HCT116 (cell line): ENCODE measurements at regions not wholly inside any gene's neighbourhood (a gene's known extent, or its start where the extent isn't known, plus 50 kb on each side); places are given as distances from the start of the nearest gene placed in this dataset.

Source experiments
- ATAC-seq: fragments of 200-7000 bp; cut with Tn5 transposase; 2 replicates; pipeline ENCODE4 v1.9.1; 2020; ENCODE audit warnings: mild to moderate bottlenecking, moderate library complexity
- BruUV-seq: library from RNA; stranded (reverse); fragments of 400-500 nt; replicated peaks from 2 replicates; lab custom pipeline; 2021; lab: Mats Ljungman, UMichigan
- CTCF ChIA-PET: fragments of 300-600 bp; sonication (Branson Sonifier 250); formaldehyde crosslinking; loops from one replicate; lab custom pipeline; 2021; ENCODE audit warnings: antibody characterized with exemption; lab: Charles Lee
- POLR2A ChIA-PET: fragments of 300-600, 350-600 bp; sonication (Branson Sonifier 250); formaldehyde crosslinking; loops from one replicate; lab custom pipeline; 2021; ENCODE audit warnings: antibody characterized with exemption; lab: Charles Lee
- RAD21 ChIA-PET, 2 experiments: fragments of 300-600 bp; sonication (Branson Sonifier 250); formaldehyde crosslinking; loops; one replicate each; lab custom pipeline; 2023; ENCODE audit warnings: low total read pairs in 2 of 2; ENCODE audit not compliant: uncharacterized antibody in 2 of 2, unreplicated experiment in 2 of 2, low non-redundant PET in 1 of 2; lab: Charles Lee
- DNase-seq: peaks from one replicate; pipeline ENCODE4 v3.0.0-alpha.2; 2010; ENCODE audit warnings: low read depth, low spot score
- H2AFZ ChIP-seq: fragments of 200-600 bp; shearing (Covaris generic), sonication (generic); 2 replicates; pipeline ENCODE4 v1.6.1; 2017; ENCODE audit warnings: low read depth, mixed run types, mixed read lengths, antibody characterized with exemption, low read length; ENCODE audit not compliant: poor library complexity, severe bottlenecking
- H3K27ac ChIP-seq: 2 replicates; pipeline ENCODE4 v1.5.1; 2012; ENCODE audit warnings: low read depth, low read length
- H3K27me3 ChIP-seq: fragments of 200-600 bp; sonication (generic); 2 replicates; pipeline ENCODE4 v1.6.1; 2016; ENCODE audit warnings: mixed run types, low read length, mixed read lengths; ENCODE audit not compliant: insufficient read depth
- H3K36me3 ChIP-seq, 2 experiments: fragments of 200-500 bp in 1 of 2; fragments of 200-600 bp in 1 of 2; sonication (Bioruptor generic) in 1 of 2; sonication (generic) in 1 of 2; 2 replicates each; pipeline versions ENCODE4 v1.5.1 to v1.6.1; 2014 to 2016; ENCODE audit warnings: low read length in 2 of 2, inconsistent platforms in 1 of 2, mixed read lengths in 1 of 2, mixed run types in 1 of 2; ENCODE audit not compliant: insufficient read depth in 2 of 2, control insufficient read depth in 1 of 2
- H3K4me1 ChIP-seq, 2 experiments: fragments of 200-600 bp in 1 of 2; sonication (generic) in 1 of 2; 2 replicates each; pipeline versions ENCODE4 v1.5.1 to v1.6.1; 2012 to 2017; ENCODE audit warnings: low read length in 2 of 2, inconsistent platforms in 1 of 2, mild to moderate bottlenecking in 1 of 2, mixed read lengths in 1 of 2, mixed run types in 1 of 2, moderate library complexity in 1 of 2; ENCODE audit not compliant: insufficient read depth in 2 of 2, control insufficient read depth in 1 of 2
- H3K4me2 ChIP-seq: fragments of 200-600 bp; sonication (generic); 2 replicates; pipeline ENCODE4 v1.6.1; 2017; ENCODE audit warnings: mixed run types, low read length, mixed read lengths
- H3K4me3 ChIP-seq, 2 experiments: fragments of 200-600 bp in 1 of 2; sonication (generic) in 1 of 2; replicated peaks in 1 of 2; 2 replicates each; pipeline ENCODE4 v1.5.1; 2011 to 2016; ENCODE audit warnings: low read length in 2 of 2, control low read depth in 1 of 2, low read depth in 1 of 2, mild to moderate bottlenecking in 1 of 2, mixed read lengths in 1 of 2, mixed run types in 1 of 2
- H3K79me2 ChIP-seq: fragments of 200-600 bp; sonication (generic); 2 replicates; pipeline ENCODE4 v1.6.1; 2017; ENCODE audit warnings: mild to moderate bottlenecking, mixed run types, low read length, moderate library complexity, mixed read lengths; ENCODE audit not compliant: insufficient read depth
- H3K9ac ChIP-seq: fragments of 200-600 bp; sonication (generic); 2 replicates; pipeline ENCODE4 v1.6.1; 2016; ENCODE audit warnings: low read length, mixed read lengths
- H3K9me2 ChIP-seq: fragments of 200-600 bp; sonication (generic), shearing (Covaris generic); 2 replicates; pipeline ENCODE4 v1.6.1; 2017; ENCODE audit warnings: mixed run types, mild to moderate bottlenecking, moderate library complexity; ENCODE audit not compliant: insufficient read depth
- H3K9me3 ChIP-seq, 2 experiments: fragments of 200-500 bp in 1 of 2; fragments of 200-600 bp in 1 of 2; sonication (Bioruptor generic) in 1 of 2; sonication (generic) in 1 of 2; 2 replicates each; pipeline ENCODE4 v1.6.1; 2014 to 2017; ENCODE audit warnings: low read length in 2 of 2, mixed read lengths in 2 of 2, inconsistent platforms in 1 of 2, low read depth in 1 of 2, mild to moderate bottlenecking in 1 of 2, mixed run types in 1 of 2, moderate library complexity in 1 of 2; ENCODE audit not compliant: control insufficient read depth in 1 of 2, insufficient read depth in 1 of 2
- H4K20me1 ChIP-seq: fragments of 200-600 bp; sonication (generic), shearing (Covaris generic); 2 replicates; pipeline ENCODE4 v1.6.1; 2017; ENCODE audit warnings: mixed run types, mild to moderate bottlenecking, moderate library complexity; ENCODE audit not compliant: insufficient read depth
- CBX3 ChIP-seq: IDR thresholded peaks from 2 replicates; pipeline ENCODE4 v1.6.1; 2012; ENCODE audit warnings: low read depth
- ELF1 ChIP-seq: IDR thresholded peaks from 2 replicates; pipeline ENCODE4 v1.6.1; 2012; ENCODE audit warnings: low read depth, borderline replicate concordance
- EZH2 ChIP-seq: fragments of 200-600 bp; sonication (generic); IDR thresholded peaks from 2 replicates; pipeline ENCODE4 v1.6.1; 2017; ENCODE audit warnings: antibody characterized with exemption, mixed run types
- EZH2phosphoT487 ChIP-seq: fragments of 200-600 bp; IDR thresholded peaks from 2 replicates; pipeline ENCODE4 v1.6.1; 2018; ENCODE audit warnings: antibody characterized with exemption, borderline replicate concordance
- FOSL1 ChIP-seq: IDR thresholded peaks from 2 replicates; pipeline ENCODE4 v1.6.1; 2012; ENCODE audit warnings: low read depth
- POLR2A ChIP-seq: IDR thresholded peaks from 2 replicates; pipeline ENCODE4 v1.7.0; 2011; ENCODE audit warnings: borderline replicate concordance; ENCODE audit not compliant: insufficient read depth, insufficient read length; ENCODE audit errors: extremely low read depth
- POLR2AphosphoS5 ChIP-seq: IDR thresholded peaks from 2 replicates; pipeline ENCODE4 v1.6.1; 2011; ENCODE audit warnings: mild to moderate bottlenecking, low read depth, low read length, moderate library complexity
- RAD21 ChIP-seq: IDR thresholded peaks from 2 replicates; pipeline ENCODE4 v1.6.1; 2012; ENCODE audit warnings: low read depth, mild to moderate bottlenecking
- SP1 ChIP-seq: IDR thresholded peaks from 2 replicates; pipeline ENCODE4 v1.6.1; 2012; ENCODE audit warnings: low read depth
- SRF ChIP-seq: IDR thresholded peaks from 2 replicates; pipeline ENCODE4 v1.6.1; 2012; ENCODE audit warnings: low read depth
- YY1 ChIP-seq: IDR thresholded peaks from 2 replicates; pipeline ENCODE4 v1.6.1; 2011; ENCODE audit warnings: low read length, low read depth, moderate library complexity, mild to moderate bottlenecking; ENCODE audit not compliant: insufficient replicate concordance; ENCODE audit errors: extremely low read depth
- ZBTB33 ChIP-seq: IDR thresholded peaks from 2 replicates; pipeline ENCODE4 v1.6.1; 2011; ENCODE audit warnings: mild to moderate bottlenecking, low read length, moderate library complexity; ENCODE audit not compliant: insufficient replicate concordance; ENCODE audit errors: extremely low read depth
- ZFX ChIP-seq: fragments of 450-650 bp; IDR thresholded peaks from 2 replicates; pipeline ENCODE4 v1.6.1; 2017
- ZNF274 ChIP-seq: fragments of 200-500 bp; sonication (Bioruptor generic); IDR thresholded peaks from 2 replicates; pipeline ENCODE4 v1.6.1; 2014; ENCODE audit warnings: mild to moderate bottlenecking, low read depth, low read length, inconsistent platforms
- intact Hi-C: fragments of 100-400 bp; cut with micrococcal nuclease; formaldehyde crosslinking; loops from 2 replicates; pipeline ENCODE4 v1.10.0; 2022
- TF ChIP-seq, protein P1 (sequence below): IDR thresholded peaks from 2 replicates; pipeline ENCODE4 v1.6.1; 2012; ENCODE audit warnings: low read depth
- TF ChIP-seq, protein P2 (sequence below): IDR thresholded peaks from 2 replicates; pipeline ENCODE4 v1.6.1; 2012

GRCh38 chr3:73746623-73747022 is 121.9 kb upstream of the PDZRN3 start (continued):
- no peak for TF ChIP-seq ZBTB33
- TF ChIP-seq FOSL1 = no peak
- no peak for TF ChIP-seq ZNF274
- TF ChIP-seq, protein P1, sequence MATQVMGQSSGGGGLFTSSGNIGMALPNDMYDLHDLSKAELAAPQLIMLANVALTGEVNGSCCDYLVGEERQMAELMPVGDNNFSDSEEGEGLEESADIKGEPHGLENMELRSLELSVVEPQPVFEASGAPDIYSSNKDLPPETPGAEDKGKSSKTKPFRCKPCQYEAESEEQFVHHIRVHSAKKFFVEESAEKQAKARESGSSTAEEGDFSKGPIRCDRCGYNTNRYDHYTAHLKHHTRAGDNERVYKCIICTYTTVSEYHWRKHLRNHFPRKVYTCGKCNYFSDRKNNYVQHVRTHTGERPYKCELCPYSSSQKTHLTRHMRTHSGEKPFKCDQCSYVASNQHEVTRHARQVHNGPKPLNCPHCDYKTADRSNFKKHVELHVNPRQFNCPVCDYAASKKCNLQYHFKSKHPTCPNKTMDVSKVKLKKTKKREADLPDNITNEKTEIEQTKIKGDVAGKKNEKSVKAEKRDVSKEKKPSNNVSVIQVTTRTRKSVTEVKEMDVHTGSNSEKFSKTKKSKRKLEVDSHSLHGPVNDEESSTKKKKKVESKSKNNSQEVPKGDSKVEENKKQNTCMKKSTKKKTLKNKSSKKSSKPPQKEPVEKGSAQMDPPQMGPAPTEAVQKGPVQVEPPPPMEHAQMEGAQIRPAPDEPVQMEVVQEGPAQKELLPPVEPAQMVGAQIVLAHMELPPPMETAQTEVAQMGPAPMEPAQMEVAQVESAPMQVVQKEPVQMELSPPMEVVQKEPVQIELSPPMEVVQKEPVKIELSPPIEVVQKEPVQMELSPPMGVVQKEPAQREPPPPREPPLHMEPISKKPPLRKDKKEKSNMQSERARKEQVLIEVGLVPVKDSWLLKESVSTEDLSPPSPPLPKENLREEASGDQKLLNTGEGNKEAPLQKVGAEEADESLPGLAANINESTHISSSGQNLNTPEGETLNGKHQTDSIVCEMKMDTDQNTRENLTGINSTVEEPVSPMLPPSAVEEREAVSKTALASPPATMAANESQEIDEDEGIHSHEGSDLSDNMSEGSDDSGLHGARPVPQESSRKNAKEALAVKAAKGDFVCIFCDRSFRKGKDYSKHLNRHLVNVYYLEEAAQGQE = no peak
- TF ChIP-seq ZFX = no peak
- no peak for TF ChIP-seq SRF
- no peak for TF ChIP-seq RAD21

- H3K79me2 ChIP-seq = no peaks in the 10 kb centered on the region
- no peak overlapping the region for H3K27ac ChIP-seq
- DNase-seq = no peak
- H3K4me1 ChIP-seq = no peaks in the 10 kb centered on the region
- intact Hi-C loops = no loop called here
- TF ChIP-seq EZH2phosphoT487 (no peak), ZBTB33 (no peak), CBX3 (no peak), POLR2A (no peak), SP1 (no peak), EZH2 (no peak), YY1 (no peak), RAD21 (no peak), ELF1 (no peak), POLR2AphosphoS5 (no peak), FOSL1 (no peak)
- TF ChIP-seq, protein P2, sequence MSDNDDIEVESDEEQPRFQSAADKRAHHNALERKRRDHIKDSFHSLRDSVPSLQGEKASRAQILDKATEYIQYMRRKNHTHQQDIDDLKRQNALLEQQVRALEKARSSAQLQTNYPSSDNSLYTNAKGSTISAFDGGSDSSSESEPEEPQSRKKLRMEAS = no peak
- no peak overlapping the region for H2AFZ ChIP-seq
- POLR2A ChIA-PET = no interaction called here
- no peaks in the 10 kb centered on the region for H3K9me2 ChIP-seq
- CTCF ChIA-PET = no interaction called here
- H3K9me3 ChIP-seq = peaks cover 0 to 25% of the 10 kb centered on the region in 2 experiments; a peak in 2 of 4 replicates
- no peak for ATAC-seq
- H3K9ac ChIP-seq = no peak overlapping the region
- BruUV-seq = no TSS peak
- no peak overlapping the region for H3K4me2 ChIP-seq
- H3K27me3 ChIP-seq = no peaks in the 10 kb centered on the region
- RAD21 ChIA-PET = no interaction called here
- H3K4me3 ChIP-seq = no peak overlapping the region
- no peaks in the 10 kb centered on the region for H4K20me1 ChIP-seq
- no peaks in the 10 kb centered on the region for H3K36me3 ChIP-seq
These were observed 120.9 kb upstream of the PDZRN3 start for GRCh38 chr3:73745526-73746191.
